GM18868 (cell line): ENCODE measurements at regions not wholly inside any gene's neighbourhood (a gene's known extent, or its start where the extent isn't known, plus 50 kb on each side); places are given as distances from the start of the nearest gene placed in this dataset.
"Not testable (repeated sequence)": the region's sequence is repeated elsewhere in the genome, so short reads cannot be mapped to it uniquely, and the experiment has no call there.

Source experiments
- ATAC-seq: cut with Tn5 transposase; IDR thresholded peaks from one replicate; pipeline ENCODE4 v1.9.1; 2021; ENCODE audit warnings: mild to moderate bottlenecking, moderate library complexity; ENCODE audit not compliant: unreplicated experiment

DNA sequence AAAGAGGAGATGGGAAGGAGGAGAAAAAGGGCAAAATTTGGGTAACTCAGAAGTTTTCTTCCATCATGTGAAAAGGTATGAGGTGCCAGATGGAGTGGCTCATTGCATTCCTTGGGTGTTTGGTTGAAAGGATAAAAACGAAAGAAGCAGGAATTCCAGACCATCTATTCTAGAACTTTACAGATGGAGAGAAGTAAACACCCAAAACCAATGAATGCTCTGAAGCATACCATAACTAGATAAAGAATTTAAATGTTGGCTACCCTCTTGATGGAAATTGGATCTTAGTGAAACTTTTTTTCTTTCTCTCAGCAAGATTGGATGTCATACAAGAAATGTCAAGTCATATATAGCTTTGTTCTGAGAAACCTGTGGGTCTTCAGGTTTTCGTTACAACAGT lies 175.6 kb upstream of the FAR2 start:
- ATAC-seq, result no peak

DNA sequence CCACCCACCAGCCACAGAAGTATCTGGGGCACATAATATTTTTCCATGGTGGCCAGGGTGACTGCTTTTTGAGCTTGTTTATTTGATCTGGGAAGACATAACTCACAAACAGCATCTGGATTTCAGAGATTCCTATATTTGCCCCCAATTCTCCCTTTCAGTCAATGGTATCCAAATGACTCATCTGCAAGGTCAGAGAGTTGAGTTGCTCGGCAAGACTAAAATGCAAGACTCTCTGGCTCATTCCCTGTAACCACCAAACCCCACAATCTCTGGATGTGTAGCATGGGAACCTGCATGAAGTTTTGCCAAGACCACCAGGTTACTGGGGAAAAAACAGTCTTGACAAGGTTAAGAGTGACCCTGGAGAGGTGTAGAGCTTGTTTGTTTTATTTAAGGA lies 174.9 kb upstream of the FAR2 start:
- ATAC-seq, result no peak

DNA sequence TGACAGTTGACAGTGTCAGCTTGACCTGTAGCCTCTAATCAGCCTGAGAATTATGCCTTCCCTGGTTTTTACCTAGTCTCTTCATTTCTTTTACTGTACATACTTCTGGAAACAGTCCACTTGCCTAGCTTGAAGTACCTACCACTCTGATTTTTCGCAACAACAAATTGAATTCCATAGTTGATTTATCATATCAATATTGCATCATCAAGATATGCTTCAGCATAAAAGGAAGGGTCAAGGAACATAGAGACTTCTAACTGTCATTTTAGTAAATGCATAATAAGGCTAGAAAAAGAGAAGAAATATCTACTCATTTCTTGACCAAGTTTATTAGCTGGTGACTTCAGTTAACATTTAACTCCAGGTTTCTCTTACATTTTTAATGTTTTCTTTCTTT lies 174.2 kb upstream of the FAR2 start:
- no peak for ATAC-seq

DNA sequence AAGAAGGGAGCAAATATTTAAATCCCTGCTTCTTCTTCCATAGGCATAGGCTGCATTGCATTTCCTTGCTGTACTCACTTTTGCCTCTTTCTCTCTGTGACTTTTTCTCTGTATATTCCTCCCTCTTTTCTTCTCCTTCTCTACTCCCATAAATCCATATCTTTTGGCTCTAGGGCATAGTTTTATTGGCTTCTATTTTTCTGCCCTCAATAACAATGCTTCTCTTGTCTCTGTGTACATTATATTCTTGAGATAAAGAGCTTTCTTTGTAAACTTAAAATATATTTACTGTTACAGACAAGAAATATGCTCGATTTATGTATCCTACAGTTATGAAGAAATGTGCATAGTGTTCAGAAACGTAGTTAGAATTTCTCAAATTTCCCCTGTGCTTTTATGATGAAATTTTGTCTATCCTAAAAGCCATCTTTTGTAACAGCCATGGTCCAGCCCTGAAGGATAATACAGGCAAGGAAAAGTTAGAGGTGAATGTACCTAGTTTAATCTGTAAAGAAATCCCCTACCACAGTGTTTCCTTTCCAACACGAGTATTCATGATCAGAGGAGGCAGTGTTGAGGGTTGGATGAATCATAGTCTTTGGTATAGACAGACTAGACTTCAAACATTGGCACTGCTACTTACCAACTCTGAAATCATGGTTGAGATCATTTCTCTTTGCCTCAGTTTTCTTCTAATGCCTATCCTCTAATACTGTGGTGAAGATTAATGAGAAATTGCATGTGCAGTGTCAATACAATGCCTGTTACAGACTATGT lies 173.3 kb upstream of the FAR2 start:
- ATAC-seq, result no peak

DNA sequence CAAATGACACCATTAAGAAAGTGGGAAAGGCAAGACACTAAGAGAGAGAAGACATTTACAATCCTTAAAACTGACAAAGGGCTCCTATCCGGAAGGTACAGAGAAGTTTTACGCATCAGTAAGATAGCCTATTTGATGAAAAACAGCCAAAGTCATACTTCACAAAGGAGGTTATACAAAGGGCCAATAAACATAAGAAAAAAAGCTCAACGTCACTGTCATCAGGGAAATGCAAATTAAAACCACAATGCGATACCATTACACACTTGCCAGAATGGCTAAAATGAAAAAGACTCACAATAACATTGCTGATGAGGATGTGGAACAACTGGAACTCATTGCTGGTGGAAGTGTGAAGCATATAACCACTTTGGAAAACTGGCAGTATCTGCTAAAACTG lies 168.6 kb upstream of the FAR2 start:
- no peak for ATAC-seq

DNA sequence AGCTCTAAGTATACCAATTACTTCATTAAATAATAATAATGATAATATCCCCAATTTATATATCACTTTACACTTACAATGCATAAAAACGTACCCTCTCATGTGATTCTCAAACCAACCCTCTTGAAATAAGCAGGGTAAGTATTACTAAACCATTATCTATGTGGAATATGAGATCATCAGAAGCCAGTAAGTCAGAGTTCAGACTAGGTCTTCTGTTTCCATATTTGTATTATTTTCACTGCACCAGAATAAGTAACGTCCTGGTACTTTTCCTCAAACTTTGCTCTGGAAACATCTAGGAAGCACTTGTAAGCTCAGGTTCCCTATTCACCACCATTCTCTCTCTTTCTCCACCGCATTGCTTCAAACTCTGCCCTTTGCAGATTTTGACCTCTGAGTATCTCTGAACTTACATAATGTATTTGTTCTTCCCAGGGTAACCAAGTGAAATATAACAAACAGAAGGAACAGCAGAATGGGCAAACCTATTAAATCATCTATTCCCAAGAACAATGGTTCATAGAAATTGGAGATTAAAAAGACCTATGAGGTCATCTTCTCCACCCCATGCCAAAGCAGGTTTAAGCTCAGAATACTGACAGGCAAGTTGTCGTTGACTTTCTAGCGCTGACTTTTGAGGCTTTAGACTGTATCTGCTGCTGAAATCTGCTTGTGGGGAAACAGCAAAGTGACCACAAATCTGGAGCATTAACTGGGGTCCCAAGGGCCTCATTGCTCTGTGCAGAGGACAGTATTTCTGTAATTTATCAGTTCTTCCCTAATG lies 161.3 kb upstream of the FAR2 start:
- ATAC-seq, result no peak

DNA sequence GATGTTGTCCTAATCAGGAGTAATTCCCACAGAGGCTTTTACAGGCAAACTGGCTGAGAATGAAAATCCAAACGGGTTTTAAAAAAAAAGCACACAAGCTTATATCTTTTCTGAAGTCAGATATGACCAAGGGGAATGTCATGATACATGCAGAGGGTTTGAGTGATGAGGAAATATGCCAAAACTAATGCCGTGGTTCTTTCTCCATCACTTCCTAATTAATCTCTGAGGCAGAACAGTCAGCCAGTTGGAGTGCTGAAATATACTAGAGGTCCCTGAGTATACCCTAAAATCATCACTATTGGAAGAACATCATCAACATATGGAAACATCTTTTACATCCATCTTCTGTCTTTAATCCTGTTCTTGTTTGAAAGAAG lies 160.8 kb upstream of the FAR2 start:
- ATAC-seq, result no peak

DNA sequence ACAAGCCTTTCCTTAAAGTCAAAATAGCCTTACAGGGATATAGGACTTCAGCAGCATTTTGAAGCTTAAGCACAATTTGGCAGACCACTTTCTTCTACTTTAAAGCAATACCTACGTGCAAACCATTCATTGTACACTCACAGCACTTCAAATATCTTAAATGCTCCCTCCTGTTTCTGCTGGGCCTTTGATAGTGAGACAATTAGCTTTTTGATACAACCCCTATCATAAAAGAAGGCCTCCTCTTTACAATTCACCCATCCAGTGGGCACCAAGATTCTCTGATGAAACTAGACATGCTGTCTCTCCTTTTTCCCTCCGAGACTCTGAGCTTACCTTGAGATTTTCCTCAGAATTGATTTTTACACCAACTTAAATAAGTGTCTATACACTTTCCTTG lies 157.5 kb upstream of the FAR2 start:
- no peak for ATAC-seq

DNA sequence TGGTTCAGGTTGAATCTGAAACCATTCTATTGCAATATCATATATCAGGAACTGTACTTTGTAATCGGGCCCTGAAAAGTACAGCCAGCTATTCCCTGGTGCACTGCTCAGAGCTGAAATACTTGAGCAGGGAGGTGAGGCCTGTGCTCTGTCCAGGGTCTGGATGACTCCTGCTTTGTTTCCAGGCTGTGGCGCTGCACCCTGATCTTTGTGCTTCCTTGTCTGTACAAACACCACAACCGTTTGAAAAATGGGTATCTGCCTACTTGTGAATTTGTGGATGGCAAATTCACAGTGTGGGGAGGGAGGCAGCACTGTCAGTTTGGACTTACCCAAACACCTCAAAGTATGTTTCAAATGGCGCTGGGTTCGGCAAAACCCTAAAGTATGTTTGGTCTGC lies 155.4 kb upstream of the FAR2 start:
- ATAC-seq, result no peak

DNA sequence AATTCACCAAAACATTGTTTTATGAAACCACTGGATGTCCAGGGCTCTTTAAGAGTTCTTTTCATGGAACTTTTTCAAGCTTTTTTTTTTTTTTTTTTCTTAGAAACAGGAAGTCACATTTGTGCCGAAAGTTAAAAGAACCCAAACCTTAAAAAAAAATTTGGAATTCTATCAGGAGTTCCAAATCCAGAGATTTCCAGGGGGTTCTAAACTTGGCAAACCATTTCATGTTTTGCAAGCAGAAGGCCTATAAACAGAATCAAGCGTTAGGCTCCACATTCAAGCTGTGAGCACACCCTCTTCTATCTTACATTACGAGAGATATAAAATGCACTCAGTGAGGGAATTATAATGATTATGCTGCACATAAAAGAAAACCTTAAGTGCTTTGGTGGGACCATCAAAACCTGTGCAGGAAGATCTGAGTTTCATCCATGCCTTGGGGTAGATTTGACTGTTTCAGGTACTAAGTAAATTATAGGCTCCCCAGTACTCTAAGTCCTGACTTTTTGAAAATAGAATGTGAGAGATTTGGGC lies 154.8 kb upstream of the FAR2 start:
- ATAC-seq, result no peak

DNA sequence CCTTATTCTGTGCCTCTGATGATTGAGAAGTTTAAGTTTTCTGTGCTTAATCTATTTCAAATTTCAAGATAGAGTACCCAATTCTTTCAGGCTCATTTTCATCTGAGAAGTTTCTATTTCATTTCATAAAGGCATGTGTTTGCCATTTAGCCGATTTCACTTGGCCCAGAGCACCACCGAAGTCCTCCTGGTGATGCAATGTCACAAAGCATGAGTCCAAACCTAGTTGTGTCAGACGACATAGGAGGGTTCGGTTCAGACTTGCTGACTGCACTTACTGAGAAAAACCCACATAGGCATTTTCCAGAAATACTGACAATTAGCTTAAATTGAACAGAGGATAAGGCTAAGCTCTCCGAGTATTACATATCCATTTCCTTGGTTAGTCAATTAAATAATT lies 152.4 kb upstream of the FAR2 start:
- no peak for ATAC-seq

DNA sequence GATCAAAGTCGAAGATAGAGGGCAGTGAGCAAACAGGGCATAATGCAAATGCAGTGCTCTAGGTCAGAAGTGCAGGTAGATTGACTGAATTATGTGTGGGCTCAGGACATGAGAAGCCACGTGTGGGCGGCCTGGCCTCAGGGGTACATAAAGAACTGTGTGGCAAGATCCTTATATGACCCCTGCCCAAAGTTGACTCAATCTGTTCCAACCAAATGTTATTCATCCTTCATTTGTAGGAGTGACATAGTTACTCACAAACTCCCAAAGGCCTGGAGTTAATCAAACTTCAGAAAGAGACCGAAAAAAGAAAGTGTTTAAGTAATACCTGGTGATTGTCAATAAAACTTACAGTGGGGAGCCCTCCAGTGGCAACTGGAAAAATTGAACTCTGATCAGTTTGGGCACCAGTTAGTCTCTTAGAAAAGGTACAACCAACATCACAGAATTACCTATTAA lies 150.4 kb upstream of the FAR2 start:
- ATAC-seq, result peak; percentile 58

DNA sequence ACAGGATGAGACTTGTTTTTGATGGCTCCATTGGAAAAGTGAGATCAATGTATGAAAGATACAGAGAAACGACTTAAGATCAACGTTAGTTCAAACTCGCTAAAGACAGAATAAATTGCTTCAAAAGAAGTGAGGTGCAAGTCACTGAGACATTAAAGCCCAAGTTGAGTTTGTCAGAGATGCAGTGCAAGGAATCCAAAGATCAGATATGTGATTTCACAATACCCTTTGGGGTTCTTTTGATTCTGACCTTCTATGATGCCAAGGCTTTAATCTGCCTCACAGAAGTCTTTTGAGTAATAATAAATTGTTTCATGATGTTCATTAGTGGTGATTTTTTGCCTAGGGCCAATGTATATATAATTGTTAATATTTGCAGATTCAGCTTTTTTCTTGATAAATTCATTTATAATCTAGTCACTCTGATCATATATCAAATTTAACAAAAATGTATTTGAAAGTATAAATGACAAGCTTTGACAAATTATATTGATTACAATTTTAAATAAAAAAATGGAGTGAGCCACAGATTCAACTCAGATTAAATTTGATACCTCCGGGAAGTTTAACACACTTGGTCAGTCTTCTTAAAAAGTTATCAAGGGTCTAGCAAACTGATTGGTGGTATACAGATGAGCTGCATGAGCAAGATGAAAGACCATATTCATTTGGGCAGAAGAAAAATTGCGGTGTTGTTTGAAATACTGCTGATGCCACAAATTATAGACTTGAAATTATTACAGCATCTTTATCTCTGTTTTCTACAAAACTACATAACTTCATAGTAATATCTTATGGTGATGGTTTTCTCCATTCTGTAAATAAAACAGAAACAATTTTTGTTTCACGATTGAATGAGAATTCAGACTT lies 144.8 kb upstream of the FAR2 start:
- no peak for ATAC-seq

DNA sequence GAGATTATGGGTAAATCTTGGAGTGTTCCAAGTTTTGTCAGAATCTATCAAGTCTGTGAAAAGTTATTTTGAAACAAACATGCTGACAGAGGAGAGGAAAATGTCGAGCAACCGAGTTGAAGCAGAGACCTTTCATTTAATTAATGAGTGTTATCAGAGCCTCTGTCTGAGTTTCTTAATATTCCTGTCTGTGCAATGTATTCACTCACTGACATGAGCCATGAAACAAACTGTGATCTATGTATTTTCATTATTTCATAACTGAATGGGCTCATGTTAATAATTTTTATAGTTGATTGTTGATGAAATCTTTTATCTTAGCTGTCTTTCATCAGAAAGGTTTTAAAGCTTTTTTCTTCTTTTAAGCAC lies 144.2 kb upstream of the FAR2 start:
- no peak for ATAC-seq

DNA sequence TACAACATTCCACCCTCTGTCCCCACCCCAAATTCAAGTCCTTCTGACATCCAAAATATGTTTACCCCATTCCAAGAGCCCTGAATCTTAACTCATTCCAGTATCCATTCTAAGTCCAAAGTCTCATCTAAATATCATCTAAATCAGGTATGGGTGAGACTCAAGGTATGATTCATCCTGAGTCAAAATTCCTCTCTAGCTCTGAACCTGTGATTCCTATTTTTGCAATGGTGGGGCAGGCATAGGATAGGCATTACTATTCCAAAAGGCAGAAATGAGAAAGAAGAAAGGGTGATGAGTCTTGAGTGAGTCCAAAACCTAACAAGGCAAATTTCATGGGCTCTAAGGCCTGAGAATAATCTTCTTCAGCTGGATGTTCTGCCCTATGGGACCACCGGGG lies 140.3 kb upstream of the FAR2 start:
- ATAC-seq, result no peak

DNA sequence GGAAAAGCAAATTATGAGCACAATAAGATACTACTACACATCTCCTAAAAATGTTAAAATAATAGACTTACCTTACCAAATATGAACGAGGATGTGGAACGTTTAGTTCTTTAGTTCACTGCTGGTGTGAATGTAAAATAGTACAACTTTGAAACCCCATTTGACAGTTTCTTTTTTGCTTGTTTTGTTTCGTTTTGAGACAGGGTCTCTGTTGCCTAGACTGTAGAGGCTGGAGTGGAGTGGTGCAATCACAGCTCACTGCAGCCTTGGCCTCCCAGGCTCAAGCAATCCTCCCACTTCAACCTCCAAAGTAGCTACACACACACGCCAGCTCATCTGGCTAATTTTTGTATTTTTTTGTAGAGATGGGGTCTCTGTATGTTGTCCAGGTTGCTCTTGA lies 136.4 kb upstream of the FAR2 start:
- ATAC-seq, result no peak

DNA sequence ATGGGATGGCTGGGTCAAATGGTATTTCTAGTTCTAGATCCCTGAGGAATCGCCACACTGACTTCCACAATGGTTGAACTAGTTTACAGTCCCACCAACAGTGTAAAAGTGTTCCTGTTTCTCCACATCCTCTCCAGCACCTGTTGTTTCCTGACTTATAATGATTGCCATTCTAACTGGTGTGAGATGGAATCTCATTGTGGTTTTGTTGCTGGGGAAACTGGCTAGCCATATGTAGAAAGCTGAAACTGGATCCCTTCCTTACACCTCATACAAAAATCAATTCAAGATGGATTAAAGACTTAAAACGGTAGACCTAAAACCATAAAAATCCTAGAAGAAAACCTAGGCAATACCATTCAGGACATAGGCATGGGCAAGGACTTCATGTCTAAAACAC lies 131.5 kb upstream of the FAR2 start:
- ATAC-seq, result not testable (repeated sequence)

DNA sequence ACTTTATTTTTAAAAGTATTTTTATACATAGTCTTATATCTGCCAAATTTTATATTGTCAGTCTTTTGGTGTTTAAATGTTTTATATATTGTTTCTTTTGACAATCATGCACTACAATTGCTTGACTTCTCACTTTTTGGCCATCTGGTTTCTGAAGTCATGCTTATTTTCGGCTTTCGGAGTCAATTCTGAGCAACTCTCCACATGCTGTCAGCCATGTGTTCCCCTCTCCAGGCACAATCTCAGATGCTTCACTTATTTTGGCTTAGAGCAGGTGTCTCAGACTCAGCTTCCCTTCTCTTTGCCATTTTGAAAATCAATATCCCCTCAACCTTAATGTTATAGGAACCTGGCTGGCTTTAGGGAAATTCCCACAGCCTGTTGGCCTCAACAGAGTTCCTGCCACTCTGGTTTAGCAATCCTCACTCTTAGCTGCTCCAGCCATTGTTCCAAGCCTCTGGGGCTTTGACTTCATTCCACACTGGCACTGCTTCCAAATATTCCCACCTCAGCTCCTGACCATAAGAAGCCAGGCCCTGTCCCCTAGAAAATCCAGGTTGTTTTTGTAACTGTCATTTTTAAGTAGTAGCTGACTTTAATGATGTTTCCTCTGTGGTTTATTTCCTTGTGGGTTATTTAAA lies 125.5 kb upstream of the FAR2 start:
- ATAC-seq, result no peak

DNA sequence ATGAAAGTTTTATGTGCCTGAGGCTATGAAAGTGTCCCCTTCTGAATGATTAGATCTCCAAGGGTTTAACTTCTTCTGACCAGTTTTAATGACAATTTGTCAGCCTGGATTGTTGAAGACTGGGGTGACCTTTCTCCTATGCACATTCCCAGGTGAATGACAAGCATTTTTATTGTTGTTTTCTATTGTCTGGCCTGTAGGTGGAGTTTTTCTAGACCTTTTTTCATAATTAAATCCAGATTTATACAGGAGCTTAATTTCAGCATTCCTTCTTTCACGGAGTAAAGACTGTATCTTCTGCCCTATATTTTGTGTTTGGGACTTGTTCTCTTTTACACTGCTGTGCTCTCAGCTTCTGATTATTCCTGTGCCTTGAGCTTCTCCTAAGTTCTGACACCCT lies 125.0 kb upstream of the FAR2 start:
- no peak for ATAC-seq

DNA sequence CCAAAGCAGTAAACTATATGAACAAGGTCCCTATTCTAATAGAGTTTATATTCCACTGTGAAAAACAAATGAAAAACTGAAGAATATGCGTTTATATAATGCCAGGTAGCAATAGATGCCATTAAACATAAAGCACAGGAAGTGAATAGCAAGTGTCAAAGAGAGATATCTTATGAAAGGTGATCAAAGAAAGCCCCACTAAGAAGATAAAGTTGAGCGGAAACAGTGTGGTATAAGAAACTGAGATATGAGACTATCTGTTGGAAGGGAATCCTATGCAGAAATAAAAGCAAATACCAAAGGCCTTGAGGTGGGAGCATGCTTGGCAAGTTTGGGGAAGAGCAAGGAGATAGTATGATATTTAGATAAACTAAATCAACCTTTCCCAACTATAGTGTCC lies 123.1 kb upstream of the FAR2 start:
- ATAC-seq, result no peak

DNA sequence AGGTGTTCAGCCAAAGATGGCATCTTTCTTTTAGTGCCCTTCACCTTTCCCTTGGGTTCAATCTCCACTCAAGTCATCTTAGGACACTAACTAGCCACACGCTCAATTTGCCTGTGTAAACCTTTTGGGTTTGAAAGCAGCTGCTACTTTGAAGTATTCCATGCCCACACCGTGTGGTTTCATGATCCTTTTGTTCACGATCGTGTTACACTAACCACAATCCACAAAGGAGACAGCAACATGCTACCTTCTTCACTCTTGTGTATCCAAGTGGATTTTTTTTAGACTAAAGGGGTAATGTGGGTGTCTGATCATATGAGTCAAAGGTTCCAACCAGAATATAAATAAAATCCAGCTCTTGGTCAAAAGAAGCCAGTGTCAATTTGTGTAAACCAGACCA lies 122.7 kb upstream of the FAR2 start:
- no peak for ATAC-seq
